Activated naive CD8-positive, alpha-beta T cell treated with anti-CD3 and anti-CD28 coated beads, Interleukin-2, amount 50 U/mL, for 16 hours (primary cell): ENCODE measurements at regions not wholly inside any gene's neighbourhood (a gene's known extent, or its start where the extent isn't known, plus 50 kb on each side); places are given as distances from the start of the nearest gene placed in this dataset.

Source experiments
- DNase-seq: peaks from one replicate; pipeline ENCODE4 v3.0.0-alpha.2; 2020; ENCODE audit warnings: low read depth, low spot score

DNA sequence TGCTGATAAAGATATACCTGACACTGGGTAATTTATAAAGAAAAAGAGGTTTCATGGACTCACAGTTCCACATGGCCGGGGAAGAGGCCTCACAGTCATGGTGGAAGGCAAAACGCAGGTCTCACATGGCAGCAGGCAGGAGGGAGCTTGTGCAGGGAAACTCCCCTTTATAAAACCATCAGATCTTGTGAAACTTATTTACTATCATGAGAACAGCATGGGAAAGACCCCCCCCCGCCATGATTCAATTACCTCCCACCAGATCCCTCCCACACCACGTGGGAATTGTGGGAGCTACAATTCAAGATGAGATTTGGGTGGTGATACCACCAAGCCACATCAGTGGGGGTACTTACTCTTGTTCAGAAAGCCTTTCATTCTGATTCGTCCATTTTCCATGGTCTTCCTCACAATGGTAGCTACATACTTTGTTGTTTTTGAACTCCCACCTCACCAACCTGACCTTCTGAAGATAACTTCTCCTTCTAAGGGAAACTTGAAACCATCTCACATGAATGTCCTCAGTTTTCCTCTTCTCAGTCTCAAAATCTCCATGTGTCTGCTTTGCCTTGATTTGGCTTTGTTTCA, 275.6 kb upstream of the PROK2 start:
- no peak for DNase-seq

DNA sequence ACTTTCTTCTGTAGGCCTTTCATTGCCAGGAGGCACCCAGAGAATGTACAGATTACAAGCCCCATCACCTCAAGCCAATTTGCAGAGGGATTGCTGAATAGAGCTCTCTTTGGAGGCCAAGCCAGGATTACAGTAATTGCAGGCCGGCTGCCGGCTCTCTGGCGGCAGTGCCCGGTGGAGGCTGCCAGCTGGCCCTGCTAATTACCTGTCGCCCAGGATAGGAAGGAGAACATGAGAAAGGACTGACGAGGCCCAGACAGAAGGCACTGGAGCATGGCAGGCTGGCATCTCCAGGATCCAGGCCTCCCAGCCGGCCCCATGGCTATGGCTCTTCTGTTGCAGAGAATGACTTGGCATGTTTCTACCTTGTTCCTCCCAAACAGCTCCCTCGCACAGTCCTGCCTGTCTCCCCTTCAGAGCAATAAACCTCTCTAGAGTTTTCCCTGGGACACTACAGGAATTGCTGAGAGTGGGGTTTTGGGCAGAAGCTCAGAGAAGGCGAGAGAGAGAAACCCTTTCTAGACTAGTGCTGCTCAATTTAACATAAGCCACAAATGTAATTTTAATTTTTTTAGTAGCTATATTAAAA, 273.6 kb upstream of the PROK2 start:
- no peak for DNase-seq

DNA sequence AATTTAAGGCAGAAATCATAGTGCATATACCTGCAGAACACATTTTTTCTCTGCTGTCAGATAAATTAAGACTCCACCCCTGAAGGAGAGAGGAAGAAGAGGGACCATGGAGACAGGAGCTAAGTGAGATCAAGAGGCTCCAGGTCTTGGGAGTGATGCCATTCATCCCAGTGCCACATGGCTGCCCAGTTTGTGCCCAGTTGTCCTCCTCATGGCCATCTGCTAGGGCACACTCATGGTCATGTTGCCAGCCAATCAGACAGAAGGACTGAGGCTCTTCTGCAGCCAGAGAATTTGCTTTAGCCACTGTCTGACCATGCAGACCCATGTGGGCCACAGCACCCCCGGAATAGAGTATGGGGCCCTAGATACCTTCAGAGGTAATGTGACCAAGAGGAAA, 270.5 kb upstream of the PROK2 start:
- DNase-seq, result no peak

DNA sequence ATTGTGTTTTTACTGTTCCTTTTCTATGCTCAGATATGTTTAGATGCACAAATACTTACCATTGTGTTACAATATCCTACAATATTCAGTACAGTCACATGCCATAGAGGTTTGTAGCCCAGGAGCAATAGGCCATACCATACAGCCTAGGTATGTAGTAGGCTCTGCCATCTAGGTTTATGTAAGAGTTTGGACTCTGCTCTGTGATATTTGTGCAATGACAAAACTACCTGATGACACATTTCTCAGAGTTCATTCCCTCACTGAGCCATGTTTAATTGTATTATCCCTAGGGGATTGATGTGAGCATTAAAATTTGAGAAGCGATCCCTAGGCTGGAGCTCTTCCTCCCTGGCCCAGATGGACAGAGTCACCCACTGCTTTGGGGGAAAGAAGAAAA, 270.0 kb upstream of the PROK2 start:
- DNase-seq, result no peak

DNA sequence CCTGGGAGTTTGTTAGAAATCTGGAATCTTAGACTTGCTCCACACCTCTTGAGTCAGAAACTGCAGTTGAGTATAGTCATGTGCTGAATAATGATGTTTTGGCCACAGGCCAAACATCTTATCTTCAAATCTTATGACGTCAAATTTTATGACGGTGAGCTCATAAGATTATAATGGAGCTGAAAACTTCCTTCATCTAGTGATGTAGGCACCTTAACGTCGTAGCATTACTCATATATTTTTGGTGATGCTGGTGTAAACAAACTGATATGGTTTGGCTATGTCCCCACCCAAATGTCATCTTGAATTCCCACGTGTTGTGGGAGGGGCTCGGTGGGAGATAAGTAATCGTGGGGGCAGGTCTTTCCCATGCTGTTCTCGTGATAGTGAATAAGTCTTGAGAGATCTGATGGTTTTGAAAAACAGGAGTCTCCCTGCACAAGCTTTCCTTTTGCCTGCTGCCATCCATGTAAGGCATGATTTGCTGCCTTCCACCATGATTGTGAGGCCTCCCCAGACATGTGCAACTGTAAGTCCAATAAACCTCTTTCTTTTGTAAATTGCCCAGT, 268.0 kb upstream of the PROK2 start:
- DNase-seq, result no peak

DNA sequence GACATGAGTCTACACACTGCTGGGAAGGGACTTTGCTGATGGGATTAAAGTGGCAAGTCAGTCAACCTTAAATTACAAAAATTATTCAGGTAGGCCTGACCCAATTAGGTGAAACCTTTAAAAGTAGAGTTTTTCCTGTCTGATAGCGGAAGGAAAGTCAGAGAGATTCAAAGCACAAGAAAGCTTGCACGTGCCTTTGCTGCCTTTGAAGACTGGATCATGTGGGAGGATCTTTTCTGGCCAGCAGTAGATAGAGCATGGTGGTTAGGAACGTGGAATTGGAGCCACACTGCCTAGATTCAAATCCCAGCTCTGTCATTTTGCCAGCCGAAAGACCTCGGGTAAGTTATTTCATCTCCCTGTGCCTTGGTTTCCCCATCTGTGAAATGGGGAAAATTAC, 265.8 kb upstream of the PROK2 start:
- DNase-seq, result no peak

DNA sequence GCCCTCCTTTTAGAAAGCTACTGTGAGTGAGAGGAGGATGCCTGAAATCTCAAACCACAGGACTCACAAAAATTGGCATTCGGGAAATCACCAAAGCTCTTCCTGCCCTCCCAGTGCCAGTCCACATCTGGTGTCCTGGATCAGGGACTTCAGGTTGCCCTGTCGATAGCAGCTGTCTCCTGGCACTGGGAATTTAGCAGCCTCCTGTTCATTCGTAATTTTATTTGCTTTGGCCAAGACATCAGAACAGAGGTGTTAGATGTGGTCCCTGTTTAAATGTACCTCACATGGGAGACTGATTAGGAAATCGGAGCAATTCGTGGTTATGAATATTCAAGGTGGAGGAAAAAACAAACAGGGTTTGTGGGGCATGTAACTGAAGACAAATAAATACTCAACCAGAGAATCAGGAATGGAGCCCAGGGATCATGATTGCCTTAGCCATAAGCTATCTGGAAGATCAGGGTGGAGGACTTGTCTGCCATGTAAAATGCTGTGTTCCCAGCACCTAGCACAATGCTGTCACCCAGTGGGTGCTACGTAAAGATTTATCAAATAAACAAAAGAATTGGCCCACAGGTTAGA, 265.2 kb upstream of the PROK2 start:
- DNase-seq, result no peak

DNA sequence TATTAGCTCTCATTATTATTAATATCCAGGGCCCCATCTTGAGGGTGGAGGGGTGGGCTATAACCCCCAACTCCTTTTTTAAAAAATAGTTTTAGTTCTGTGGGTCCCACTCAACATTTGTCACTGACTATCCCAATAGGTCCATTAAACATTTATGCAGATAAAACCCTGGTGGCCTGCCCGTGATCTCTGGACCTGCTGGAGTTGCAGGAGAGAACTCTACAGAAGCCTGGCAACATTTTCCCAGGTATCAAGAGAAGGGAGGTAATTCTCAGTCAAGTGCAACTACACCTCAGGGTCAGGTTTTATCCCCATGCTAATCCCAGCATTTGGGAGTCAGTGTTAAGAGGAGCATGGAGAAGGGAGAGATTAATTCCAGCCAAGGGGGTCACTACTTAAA, 264.4 kb upstream of the PROK2 start:
- no peak for DNase-seq

DNA sequence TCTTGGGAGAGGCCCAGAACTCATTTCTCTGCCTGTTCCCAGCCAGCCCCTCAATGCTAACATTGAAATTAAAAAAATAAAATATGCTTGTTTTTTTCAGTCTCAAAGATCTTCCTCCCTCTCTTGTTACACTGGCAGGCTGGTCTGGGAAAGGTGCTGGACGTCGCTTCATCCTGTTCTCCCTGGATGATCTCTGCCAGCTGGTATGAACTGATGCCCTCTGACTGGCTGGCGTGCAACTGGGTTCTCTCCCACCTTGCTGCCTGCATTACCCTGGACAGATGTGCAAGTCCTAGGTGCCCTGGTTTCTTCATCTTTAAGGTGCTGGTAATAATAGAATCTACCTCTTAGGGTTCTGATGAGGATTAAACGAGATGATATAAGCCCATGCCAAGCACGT, 263.9 kb upstream of the PROK2 start:
- DNase-seq, result no peak

DNA sequence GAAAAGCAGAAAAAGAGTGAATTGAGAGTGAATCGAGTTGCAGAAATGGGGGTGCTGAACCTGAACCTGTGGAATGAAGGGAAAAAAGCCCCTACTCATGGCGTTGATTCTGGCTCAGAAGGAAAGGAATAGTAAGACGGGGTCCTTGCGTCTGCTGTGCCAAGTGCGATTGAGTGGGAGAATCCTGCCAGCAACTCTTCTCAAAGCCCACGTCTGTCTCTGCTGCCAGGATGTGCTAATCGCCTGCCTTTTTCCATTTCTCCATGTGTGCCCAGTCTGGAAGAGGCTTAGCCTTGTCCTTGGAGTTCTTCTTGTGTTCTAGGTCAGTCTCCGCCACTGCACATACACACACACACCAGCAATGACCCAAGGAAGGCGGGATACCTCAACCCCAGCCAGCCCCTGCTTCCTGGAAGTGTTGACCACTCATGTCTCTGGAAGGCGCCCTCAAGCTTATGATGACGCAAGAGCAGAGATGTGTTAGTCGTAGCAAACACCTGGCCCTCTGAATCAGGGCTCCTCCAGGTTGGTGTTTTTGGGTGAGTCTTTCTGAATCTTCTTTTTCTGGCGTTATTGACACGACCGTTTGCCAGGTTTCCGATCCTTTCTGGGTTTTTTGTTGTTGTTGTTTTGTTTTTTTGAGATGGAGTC, 262.4 kb upstream of the PROK2 start:
- no peak for DNase-seq

DNA sequence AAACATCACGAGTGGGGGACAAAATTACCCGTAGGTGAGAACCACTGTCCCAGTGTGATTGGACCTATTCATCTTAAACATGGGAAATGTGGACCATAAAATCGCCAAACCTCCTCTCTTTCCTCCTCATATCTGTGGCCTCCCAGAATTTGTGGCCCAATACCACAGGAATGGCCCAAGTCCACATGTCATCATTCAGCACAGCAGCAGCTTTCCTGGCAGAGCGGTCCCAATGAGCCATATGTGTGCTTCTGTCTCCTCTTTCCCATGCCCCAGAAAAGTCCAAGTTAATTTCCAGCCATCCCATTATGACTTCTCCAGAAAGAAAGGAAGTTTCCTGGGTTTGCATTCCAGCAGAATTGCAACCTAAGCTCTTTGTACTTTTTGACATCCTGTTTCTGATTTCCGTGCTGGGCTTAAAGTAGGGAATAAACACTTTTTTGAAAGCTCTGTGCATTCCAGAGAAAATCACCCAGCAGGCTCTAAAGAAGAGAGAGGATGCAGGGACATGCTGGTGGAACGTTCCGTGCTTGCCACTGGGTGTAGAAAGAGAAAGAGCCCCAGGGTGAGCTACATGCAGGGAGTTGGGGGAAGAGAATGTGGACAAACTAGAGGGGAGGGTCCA, 259.4 kb upstream of the PROK2 start:
- DNase-seq, result no peak

DNA sequence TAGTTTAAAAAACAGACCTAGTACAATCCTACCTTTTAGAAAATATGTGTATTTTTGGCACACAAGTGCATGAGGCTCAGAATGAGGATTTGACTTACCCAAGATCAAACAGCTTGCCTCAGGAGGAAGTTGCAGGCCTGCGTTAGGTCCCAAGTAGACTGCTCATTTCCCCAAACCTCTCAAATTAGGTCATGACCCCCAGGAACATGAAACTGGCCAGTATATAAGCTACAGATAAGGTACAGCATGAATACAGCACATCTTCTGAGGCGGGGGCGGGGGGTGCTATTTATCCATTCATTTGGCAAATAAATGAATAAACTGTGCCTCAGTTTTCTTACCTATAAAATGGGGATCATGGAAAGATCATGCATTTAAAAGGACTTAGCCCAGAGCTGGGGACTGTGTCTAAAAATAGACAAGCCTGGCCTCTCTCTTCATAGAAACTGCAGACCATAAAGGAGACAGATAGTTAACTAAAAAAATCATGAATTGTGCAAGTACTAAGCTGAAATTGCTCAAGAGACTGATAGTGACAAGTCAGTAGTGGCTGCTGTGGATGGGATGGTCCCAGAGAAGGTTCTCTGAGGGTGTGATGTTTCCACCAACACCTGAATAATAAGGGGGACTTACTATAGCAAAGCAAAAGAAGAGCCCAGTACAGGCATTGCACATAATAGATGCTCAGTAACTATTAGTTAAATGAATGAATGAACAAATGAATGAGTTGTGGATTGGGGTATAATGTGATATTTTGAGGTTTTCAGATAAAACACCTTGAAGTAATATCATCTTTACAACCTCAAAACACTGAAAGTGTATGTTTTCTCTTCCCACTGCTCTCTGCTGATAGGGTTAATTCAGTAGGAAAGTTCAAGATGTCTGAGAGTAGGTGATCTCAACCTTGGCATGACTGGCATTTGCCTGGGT, 258.5 kb upstream of the PROK2 start:
- DNase-seq, result no peak

DNA sequence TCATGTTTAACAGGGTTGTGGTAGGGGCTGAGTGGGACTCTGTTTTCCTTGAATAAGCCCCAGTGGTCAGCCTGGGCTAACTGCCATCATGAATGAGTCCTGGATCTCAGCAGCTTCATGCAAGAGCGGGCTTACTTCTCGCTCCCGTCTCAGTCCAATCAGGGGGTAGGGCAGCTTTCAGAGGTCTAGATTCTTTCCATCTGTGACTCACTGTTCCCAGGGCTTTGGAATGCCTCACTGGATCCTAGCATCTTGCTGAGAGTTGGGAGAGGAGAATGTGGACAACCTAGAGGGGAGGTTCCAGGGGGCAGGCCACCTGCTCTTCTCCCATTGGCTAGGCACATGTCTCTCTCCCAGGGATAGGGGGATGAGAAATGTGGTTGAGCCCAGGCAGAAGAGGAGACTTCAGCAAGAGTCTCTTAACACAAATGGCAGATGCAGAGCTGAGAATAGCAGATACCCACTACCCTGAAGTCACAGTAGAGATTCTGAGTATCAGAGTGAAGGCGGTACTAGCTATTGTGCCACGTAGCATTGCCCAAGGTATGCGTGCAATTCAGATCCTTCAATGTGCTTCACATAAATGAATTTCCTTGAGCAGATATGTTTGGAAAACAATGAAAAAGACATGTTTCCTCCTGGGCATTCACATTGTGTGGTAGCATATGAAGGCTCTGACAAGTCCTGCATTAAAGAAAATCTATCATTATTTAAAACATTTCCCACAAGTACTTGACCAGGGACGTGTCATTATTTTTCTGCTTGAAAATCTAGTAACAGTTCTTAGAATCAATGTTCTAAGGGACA, 257.7 kb upstream of the PROK2 start:
- no peak for DNase-seq

DNA sequence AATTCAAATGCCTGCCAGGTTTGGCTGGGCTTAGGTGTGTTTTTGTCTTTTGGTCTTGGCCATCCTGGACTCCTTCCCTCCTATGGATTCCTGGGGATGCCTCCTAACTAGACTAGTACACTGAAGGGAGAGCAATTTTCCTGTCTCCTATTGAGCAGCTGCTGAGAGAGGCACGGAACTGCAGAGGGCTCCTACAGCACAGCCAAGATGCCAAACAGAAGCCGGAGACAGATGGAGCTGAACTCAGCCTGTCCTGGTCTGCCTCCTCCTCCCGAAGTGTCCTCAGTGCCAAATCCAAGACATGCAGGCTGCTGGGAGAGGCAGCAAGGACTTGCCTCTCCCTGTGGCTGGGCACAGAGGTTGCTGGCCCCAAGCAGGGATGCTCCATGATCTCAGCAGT, 256.6 kb upstream of the PROK2 start:
- no peak for DNase-seq

DNA sequence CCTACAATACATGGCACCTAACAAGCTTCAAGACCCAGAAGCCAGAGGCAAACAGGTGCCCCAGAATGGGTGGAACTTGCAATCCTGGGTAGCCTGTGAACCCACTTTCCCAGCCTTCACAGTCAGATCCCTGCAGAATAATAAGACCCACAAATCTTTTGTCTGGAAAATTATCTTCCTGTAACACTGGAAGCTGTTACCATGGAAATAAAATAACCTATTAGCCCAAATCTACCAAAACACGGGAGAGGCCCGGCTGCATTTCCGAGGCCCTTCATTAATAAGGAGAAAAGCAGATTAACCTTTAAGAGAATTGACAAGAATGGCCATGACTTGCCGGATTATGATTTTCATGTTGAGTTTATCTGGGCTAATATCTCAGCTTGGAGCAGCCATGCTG, 256.1 kb upstream of the PROK2 start:
- DNase-seq, result no peak

DNA sequence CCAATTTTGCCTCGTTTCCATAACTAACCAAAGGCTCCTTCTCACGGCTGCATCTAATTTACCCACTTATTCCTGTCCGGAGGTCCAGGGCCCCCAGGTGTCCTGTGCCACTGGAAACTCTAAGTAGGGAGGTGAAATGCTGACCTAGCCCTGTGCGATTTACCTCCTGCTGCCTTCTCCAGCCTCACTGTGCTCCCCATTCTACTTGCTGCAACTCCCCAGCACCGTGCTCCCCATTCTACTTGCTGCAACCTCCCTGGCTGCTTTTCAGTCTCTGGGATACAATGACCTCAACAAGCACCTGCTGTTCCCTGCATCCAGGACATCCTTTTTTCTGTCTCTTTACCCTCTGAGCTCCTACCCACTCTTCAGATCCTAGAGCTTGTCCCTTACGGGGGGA, 254.7 kb upstream of the PROK2 start:
- no peak for DNase-seq

DNA sequence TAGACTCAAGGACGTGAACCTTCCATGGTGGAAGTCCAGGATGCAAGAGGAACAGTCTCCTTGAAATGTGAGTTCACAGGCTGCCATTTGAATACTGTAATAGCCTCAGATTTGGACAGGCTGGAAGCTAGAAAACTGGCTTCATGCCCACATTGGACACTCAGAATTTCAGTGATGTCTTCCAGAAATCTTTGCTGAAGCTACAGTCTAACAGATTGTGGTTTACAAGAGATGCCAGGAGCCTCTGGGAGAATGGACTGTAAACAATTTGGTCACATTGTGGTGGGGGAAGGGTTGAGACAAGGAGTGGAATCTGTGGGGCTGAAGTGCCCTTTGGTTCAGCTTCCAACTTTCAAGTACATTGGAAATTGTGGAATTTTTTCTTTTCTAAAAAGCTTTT, 252.0 kb upstream of the PROK2 start:
- DNase-seq, result no peak

DNA sequence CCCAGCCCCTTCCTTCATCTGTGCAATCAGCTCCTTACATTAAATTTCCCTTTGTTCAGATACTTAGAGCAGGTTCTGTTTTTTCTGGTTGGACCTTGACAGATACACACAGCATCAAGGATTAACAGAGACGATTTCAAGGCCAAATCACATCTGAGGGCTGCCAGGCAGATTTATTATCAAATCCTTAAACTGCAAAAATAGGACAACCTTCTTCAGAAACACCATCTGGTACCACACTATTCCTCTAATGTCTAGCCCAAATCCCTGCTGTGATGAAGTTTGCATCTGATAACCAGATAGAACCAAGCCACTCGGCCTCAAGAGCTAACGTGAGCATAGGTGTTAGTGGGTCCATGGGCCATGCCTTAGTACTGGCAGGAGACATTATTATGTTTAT, 250.7 kb upstream of the PROK2 start:
- no peak for DNase-seq

DNA sequence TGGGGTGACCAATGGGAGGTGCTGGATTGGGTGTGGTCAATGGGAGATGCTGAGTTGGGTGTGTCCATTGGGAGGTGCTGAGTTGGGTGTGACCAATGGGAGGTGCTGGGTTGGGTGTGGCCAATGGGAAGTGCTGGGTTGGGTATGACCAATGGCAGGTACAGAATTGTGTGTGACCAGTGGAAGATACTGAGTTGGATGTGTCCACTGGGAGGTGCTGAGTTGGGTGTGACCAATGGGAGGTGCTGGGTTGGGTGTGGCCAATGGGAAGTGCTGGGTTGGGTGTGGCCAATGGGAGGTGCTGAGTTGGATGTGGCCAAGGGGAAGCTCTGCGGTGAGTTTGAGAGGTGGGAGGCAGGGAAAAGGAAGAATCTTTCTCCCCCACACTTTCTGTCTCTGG, 250.0 kb upstream of the PROK2 start:
- DNase-seq, result no peak

DNA sequence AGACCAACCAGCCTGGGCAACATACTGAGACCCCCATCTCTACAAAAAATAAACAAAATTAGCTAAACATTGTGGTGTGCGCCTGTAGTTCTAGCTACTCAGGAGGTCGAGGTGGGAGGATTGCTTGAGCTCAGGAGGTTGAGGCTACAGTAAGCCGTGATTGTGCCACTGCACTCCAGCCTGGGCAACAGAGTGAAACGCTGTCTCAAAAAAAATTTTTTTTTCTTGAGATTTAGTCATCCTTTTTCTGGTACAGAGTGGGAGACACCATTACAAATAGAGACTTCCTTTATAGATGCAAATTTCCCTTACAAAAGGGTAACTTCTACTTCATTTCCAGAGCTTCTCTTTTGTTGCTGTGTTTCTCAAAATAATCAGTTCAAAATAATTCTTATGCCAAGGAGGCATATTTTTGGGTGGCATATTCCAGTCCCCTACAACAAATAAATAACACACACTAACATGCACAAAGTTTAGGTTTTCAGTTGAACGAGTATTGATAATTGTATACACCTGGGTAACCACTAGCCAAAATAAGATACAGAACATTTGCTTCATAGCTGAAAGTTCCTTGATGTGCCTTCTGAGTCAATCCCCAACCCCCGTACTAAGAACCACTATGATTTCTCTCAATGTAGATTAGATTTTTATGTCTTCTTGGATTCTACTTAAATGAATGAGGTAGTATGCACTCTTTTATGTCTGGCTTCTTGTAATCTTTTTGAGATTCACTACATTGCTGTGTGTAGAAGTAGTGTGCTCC, 248.9 kb upstream of the PROK2 start:
- DNase-seq, result no peak
